Stimulated activated CD8-positive, alpha-beta memory T cell treated with anti-CD3 and anti-CD28 coated beads, Interleukin-15, amount 100 ng/mL, for 1 hour (primary cell): ENCODE measurements at regions not wholly inside any gene's neighbourhood (a gene's known extent, or its start where the extent isn't known, plus 50 kb on each side); places are given as distances from the start of the nearest gene placed in this dataset.
"Not testable (repeated sequence)": the region's sequence is repeated elsewhere in the genome, so short reads cannot be mapped to it uniquely, and the experiment has no call there.

Experiments used
- DNase-seq: peaks from one replicate; pipeline ENCODE4 v3.0.0-alpha.2; 2020; ENCODE audit warnings: low read depth

GRCh38 chr5:109989994-109990722 lies 300.4 kb downstream of the MAN2A1 start:
- DNase-seq, result no peak

- no peak for DNase-seq
Measured at GRCh38 chr5:109990723-109991359, 301.1 kb downstream of the MAN2A1 start.

GRCh38 chr5:109992264-109992915 lies 302.7 kb downstream of the MAN2A1 start:
- no peak for DNase-seq

GRCh38 chr5:109994135-109994534 lies 304.4 kb downstream of the MAN2A1 start:
- no peak for DNase-seq

- no peak for DNase-seq
Measured at GRCh38 chr5:109996246-109996645, 306.5 kb downstream of the MAN2A1 start.

GRCh38 chr5:109997161-109997560 lies 307.4 kb downstream of the MAN2A1 start:
- no peak for DNase-seq

GRCh38 chr5:109998208-109998607 lies 308.5 kb downstream of the MAN2A1 start:
- no peak for DNase-seq

GRCh38 chr5:109998726-109999125 lies 309.0 kb downstream of the MAN2A1 start:
- no peak for DNase-seq

- DNase-seq, result no peak
Measured at GRCh38 chr5:110001648-110002047, 311.9 kb downstream of the MAN2A1 start.

GRCh38 chr5:110002652-110003051 lies 312.9 kb downstream of the MAN2A1 start:
- DNase-seq, result no peak

GRCh38 chr5:110005907-110006562 lies 316.3 kb downstream of the MAN2A1 start:
- not testable (repeated sequence) for DNase-seq

- no peak for DNase-seq
Measured at GRCh38 chr5:110007101-110007500, 317.4 kb downstream of the MAN2A1 start.

- DNase-seq, result no peak
Measured at GRCh38 chr5:110008131-110008530, 318.4 kb downstream of the MAN2A1 start.

- no peak for DNase-seq
Measured at GRCh38 chr5:110012145-110012544, 322.4 kb downstream of the MAN2A1 start.

- no peak for DNase-seq
Measured at GRCh38 chr5:110013017-110013416, 323.3 kb downstream of the MAN2A1 start.

GRCh38 chr5:110017854-110018253 lies 328.1 kb downstream of the MAN2A1 start:
- no peak for DNase-seq

- no peak for DNase-seq
Measured at GRCh38 chr5:110018509-110018908, 328.8 kb downstream of the MAN2A1 start.

- DNase-seq, result no peak
Measured at GRCh38 chr5:110019119-110019518, 329.4 kb downstream of the MAN2A1 start.

GRCh38 chr5:110019780-110020179 lies 330.1 kb downstream of the MAN2A1 start:
- no peak for DNase-seq

GRCh38 chr5:110021251-110021650 lies 331.5 kb downstream of the MAN2A1 start:
- no peak for DNase-seq

GRCh38 chr5:110025160-110025559 lies 335.4 kb downstream of the MAN2A1 start:
- no peak for DNase-seq

- no peak for DNase-seq
Measured at GRCh38 chr5:110027527-110028322, 338.0 kb downstream of the MAN2A1 start.
